GM19239 (cell line): ENCODE measurements at regions not wholly inside any gene's neighbourhood (a gene's known extent, or its start where the extent isn't known, plus 50 kb on each side); places are given as distances from the start of the nearest gene placed in this dataset.

ENCODE experiments used
- DNase-seq: peaks from one replicate; pipeline ENCODE4 v3.0.0; 2011; ENCODE audit warnings: low spot score; ENCODE audit not compliant: insufficient read length
- FAIRE-seq: peaks from 2 replicates; lab custom pipeline; 2011; peaks lifted over from hg19 to GRCh38; lab: Jason Lieb, UNC

- no peak for FAIRE-seq
These were observed 1376.1 kb upstream of the TENM3 start for GRCh38 chr4:180866933-180867643.

GRCh38 chr4:180870623-180871022 is 1372.6 kb upstream of the TENM3 start:
- FAIRE-seq (no peak), DNase-seq (no peak)

More at GRCh38 chr4:180866933-180867643, 1376.1 kb upstream of the TENM3 start:
- DNase-seq, result no peak

DNA sequence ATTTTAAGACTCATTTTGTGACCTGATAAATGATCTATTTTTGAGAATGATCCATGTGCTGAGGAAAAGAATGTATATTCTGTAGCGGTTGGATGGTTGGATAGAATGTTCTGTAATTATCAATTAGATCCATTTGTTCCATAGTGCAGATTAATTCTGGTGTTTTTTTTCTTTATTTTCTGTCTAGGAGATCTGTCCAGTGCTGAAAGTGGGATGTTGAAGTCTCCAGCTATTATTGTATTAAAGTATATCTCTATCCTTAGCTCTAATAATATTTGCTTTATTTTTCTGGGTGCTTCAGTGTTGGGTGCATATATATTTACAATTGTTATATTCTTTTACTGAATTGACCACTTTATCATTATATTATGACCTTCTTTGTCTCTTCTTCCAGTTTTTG is 1344.9 kb upstream of the TENM3 start:
- DNase-seq, result no peak
- no peak for FAIRE-seq

GRCh38 chr4:180900781-180901180 is 1342.4 kb upstream of the TENM3 start:
- no peak for FAIRE-seq

GRCh38 chr4:180909279-180909678 is 1333.9 kb upstream of the TENM3 start:
- no peak for DNase-seq
- FAIRE-seq, result no peak

More at GRCh38 chr4:180900781-180901180, 1342.4 kb upstream of the TENM3 start:
- DNase-seq, result no peak

GRCh38 chr4:180913750-180914149 is 1329.5 kb upstream of the TENM3 start:
- DNase-seq, result no peak
- FAIRE-seq, result no peak

DNA sequence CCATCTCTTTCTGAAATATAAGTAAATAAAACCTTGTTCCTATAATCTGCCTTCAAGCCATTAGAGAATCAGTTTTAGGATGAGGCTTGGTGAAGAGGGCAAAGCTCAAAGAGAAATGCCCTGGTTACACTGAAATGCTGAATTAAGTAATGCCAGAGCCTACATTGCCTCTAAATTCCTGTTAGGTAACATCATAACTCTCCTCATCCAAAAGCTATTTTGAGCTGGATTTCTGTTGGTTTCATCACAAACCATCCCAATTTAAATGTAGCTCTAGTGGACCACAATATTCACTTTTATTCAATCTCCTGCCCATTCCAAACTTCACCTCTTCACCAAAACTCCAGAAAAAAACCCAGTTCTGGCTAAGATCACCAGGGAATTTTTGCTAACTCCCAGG is 1319.7 kb upstream of the TENM3 start:
- FAIRE-seq, result no peak
- no peak for DNase-seq

DNA sequence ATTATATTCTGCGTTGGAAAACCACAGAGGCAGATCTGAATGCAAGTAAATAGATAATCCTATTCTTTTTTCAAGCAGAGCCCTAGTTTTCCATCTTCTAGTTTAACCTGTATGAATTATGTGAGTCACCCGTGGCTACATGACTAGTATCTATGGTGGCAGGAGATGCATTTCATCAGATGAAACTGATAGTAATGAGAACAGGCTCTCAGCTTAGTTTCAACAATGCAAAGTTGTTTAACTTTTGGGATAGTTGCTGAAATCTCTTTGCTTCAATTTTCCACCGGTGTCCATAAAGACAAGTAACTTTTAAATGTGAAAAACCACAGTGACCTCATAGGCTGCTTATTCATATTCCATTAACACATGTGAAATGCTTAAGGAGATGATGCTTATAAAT is 1317.4 kb upstream of the TENM3 start:
- DNase-seq (no peak), FAIRE-seq (no peak)

GRCh38 chr4:180926277-180926676 is 1316.9 kb upstream of the TENM3 start:
- FAIRE-seq, result no peak
- DNase-seq, result no peak

DNA sequence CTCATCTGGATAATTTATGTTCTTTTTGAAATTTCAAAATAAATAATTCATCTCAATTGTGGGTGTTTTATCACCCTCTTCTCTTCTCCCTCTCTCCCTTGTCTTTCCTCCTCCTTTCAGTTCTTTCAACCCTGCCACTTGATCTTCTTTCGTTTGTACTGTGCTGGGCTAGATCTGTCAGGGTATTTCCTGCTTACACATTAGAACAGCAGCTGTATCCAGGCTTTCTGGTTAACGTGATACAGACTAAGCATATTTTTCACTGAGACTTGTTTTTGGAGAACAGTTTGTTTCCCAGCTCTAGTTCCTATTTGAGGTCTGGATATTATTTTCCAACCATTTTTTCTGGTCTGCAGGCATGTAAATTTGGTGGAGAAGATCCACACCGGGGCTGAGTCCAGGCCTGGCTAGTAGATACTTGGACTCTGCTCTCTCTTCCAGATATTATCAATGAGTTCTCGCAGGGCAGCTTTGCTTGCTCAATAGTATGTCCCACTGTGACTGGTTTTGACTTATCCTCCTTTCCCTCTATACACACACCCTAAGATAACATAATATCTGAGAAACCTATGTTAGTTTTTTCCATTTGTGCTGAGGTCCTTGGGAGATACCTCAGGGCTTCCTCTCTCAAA is 1310.7 kb upstream of the TENM3 start:
- no peak for DNase-seq
- no peak for FAIRE-seq

GRCh38 chr4:180937083-180937482 is 1306.1 kb upstream of the TENM3 start:
- DNase-seq (no peak), FAIRE-seq (no peak)

- no peak for FAIRE-seq
- DNase-seq, result no peak
These were observed 1302.5 kb upstream of the TENM3 start for GRCh38 chr4:180940680-180941079.

- no peak for FAIRE-seq
These were observed 1300.8 kb upstream of the TENM3 start for GRCh38 chr4:180942367-180942916.

GRCh38 chr4:180946188-180946587 is 1297.0 kb upstream of the TENM3 start:
- FAIRE-seq (no peak), DNase-seq (no peak)

More at GRCh38 chr4:180942367-180942916, 1300.8 kb upstream of the TENM3 start:
- no peak for DNase-seq

GRCh38 chr4:180947425-180947824 is 1295.8 kb upstream of the TENM3 start:
- no peak for FAIRE-seq
- no peak for DNase-seq

- FAIRE-seq (no peak), DNase-seq (no peak)
These were observed 1293.6 kb upstream of the TENM3 start for GRCh38 chr4:180949424-180950213.

DNA sequence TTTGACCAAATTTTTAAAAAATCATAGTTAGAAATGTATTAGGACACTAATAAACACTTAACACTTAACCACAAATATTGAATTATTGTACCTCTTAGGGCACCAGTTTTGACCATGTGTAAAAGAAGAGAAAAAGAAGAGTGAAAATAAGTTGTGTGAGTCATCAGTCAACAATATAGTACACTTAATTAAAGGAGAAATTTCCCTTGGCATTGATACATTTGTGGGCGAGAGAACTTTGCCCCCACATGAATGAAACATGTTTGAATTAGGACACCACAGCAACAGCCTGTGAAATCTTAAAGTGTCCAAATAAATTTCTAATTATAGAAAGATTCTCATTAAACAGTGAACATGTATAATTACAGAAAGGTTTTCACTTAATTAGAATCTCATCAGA is 1292.8 kb upstream of the TENM3 start:
- no peak for DNase-seq
- FAIRE-seq, result no peak

DNA sequence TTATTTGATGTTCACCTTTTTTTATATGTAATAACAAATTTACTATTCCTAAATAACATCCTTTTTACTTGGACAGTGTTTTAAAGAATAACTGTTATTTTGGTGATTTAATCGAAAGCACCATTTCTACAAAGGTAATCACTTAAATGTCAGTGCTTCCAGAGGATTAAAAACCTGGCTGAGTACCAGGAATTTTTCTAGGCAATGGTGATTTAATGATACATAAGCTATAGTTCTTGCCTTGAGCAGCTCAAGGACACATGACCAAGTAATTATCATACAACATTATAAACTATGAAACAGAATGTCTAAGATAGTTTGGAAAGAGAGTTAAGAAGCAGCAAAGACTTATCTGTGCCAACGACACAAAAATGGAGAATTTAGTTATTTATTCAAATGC is 1291.9 kb upstream of the TENM3 start:
- FAIRE-seq, result no peak
- DNase-seq, result no peak

- FAIRE-seq (no peak), DNase-seq (no peak)
These were observed 1289.6 kb upstream of the TENM3 start for GRCh38 chr4:180953572-180953971.

DNA sequence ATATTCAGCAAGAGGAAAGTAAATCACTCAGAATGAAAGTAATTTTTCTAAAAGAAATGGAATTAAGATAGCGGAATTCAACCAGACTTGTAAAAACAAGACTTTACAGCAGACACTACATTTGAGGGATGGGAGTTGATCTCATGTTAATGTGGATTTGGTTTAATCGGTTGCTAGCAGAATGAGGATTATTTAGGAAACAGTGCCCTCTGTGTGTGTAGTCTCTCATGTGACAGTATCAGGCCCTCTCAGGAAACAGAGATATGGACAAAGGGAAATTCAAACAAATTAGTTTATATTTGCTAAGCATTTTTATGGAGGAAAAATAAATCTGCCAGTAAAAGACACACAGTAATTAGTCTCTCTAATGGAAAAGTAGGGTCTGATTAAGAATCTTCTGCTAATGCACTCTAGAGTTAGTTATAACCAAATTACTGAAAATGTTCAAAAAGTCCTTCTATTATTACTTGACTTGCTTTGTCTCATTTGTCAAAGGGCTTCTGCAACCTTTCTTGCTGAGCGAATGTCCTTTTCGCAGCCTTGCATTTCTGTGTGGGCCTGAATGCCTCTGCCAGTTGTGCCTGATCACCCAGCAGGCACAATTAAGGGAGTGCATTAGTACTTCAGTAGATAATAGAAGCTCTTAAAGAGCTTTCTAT is 1282.3 kb upstream of the TENM3 start:
- FAIRE-seq, result no peak
- DNase-seq, result no peak
